Sigmoid colon (tissue), 6 donors: ENCODE measurements at regions not wholly inside any gene's neighbourhood (a gene's known extent, or its start where the extent isn't known, plus 50 kb on each side); places are given as distances from the start of the nearest gene placed in this dataset.

ENCODE experiments used
- DNase-seq: peaks from one replicate; pipeline ENCODE4 v3.0.0-alpha.2; 2019
- H3K27ac ChIP-seq, 4 donors: fragments of 200-600 bp; sonication (generic); one replicate each; pipeline ENCODE4 v1.5.1; 2016 to 2019; ENCODE audit warnings: mild to moderate bottlenecking in 1 of 4
- H3K27me3 ChIP-seq, 3 donors: fragments of 200-600 bp; sonication (generic); one replicate each; pipeline ENCODE4 v1.5.1; 2019; ENCODE audit warnings: mild to moderate bottlenecking in 1 of 3
- H3K36me3 ChIP-seq, 4 donors: fragments of 200-600 bp; sonication (generic); one replicate each; pipeline ENCODE4 v1.5.1; 2016 to 2019
- H3K4me1 ChIP-seq, 4 donors: fragments of 200-600 bp; sonication (generic); one replicate each; pipeline ENCODE4 v1.5.1; 2017 to 2019
- H3K4me3 ChIP-seq, 4 donors: fragments of 200-600 bp; sonication (generic); one replicate each; pipeline ENCODE4 v1.5.1; 2017 to 2019; ENCODE audit warnings: mild to moderate bottlenecking in 2 of 4, moderate library complexity in 1 of 4
- H3K9me3 ChIP-seq, 4 donors: fragments of 200-600 bp in 3 of 4; sonication (generic) in 3 of 4; one replicate each; pipeline versions ENCODE4 v1.5.1 to v1.6.1; 2013 to 2019
- EP300 ChIP-seq, 4 donors: sonication (generic); formaldehyde crosslinking; IDR thresholded peaks; one replicate each; pipeline ENCODE4 v1.6.1; 2017; ENCODE audit warnings: antibody characterized with exemption in 4 of 4
- POLR2A ChIP-seq, 2 donors: fragments of 450-650 bp; IDR thresholded peaks; one replicate each; pipeline ENCODE4 v1.6.1; 2016; ENCODE audit warnings: antibody characterized with exemption in 2 of 2, mild to moderate bottlenecking in 2 of 2, moderate library complexity in 2 of 2
- POLR2AphosphoS5 ChIP-seq, 4 donors: sonication (generic); formaldehyde crosslinking; IDR thresholded peaks; one replicate each; pipeline ENCODE4 v1.6.1; 2017; ENCODE audit warnings: antibody characterized with exemption in 4 of 4
- WGBS, 2 donors: extraction: QIAGEN DNeasy Blood & Tissue Kit; methylation state at CpG; one replicate each; pipeline ENCODE4 v1.1.7; 2013; 5-methylcytosine and 5-hydroxymethylcytosine counted together
- intact Hi-C: fragments of 100-400 bp; cut with DNase I; formaldehyde crosslinking; loops from one replicate; pipeline ENCODE4 v1.15.1; 2023
- TF ChIP-seq, protein P1 (sequence below), 4 experiments: fragments of 450-650 bp in 3 of 4; fragments of 200-600 bp in 1 of 4; IDR thresholded peaks; one replicate each; pipeline ENCODE4 v1.5.1; 2016 to 2019; ENCODE audit warnings: antibody characterized with exemption in 4 of 4, mild to moderate bottlenecking in 3 of 4, moderate library complexity in 2 of 4
- donor health status: healthy with polysubstance abuse.
- donor health status: healthy.

DNA sequence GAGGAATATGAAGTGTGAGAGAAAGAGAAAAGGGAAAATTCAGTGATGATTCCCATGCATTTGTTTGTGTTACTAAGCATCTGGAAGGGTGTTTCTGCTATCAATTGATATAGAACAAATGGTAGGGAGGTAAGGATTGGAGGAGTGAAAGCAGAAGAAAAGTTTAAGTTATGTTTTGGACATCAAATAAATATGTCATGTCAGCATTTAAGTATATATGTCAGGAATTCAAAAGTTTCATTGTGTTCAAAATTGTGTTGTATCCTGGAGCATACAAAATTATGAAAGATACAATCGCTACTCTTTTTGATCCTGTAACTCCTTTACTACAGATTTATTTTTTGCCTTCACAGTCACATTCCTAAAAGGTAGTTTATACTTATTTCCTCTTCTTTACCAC lies 885.8 kb downstream of the KCNA4 start:
- DNase-seq, result no peak
- Histone ChIP-seq H3K27me3 (no peaks in the 10 kb centered on the region), H3K27ac (no peak overlapping the region), H3K4me1 (no peaks in the 10 kb centered on the region), H3K4me3 (no peak overlapping the region), H3K36me3 (no peaks in the 10 kb centered on the region), H3K9me3 (no peaks in the 10 kb centered on the region)
- intact Hi-C loops, result no loop called here
- 92 to 93% methylated on average over 1 of the region's 1 CpG for WGBS, 2 donors
- TF ChIP-seq POLR2AphosphoS5 (IDR thresholded peaks at IDR 0.05) (no peak), POLR2A (IDR thresholded peaks at IDR 0.05) (no peak), EP300 (IDR thresholded peaks at IDR 0.05) (no peak)
- TF ChIP-seq, protein P1, sequence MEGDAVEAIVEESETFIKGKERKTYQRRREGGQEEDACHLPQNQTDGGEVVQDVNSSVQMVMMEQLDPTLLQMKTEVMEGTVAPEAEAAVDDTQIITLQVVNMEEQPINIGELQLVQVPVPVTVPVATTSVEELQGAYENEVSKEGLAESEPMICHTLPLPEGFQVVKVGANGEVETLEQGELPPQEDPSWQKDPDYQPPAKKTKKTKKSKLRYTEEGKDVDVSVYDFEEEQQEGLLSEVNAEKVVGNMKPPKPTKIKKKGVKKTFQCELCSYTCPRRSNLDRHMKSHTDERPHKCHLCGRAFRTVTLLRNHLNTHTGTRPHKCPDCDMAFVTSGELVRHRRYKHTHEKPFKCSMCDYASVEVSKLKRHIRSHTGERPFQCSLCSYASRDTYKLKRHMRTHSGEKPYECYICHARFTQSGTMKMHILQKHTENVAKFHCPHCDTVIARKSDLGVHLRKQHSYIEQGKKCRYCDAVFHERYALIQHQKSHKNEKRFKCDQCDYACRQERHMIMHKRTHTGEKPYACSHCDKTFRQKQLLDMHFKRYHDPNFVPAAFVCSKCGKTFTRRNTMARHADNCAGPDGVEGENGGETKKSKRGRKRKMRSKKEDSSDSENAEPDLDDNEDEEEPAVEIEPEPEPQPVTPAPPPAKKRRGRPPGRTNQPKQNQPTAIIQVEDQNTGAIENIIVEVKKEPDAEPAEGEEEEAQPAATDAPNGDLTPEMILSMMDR (IDR thresholded peaks at IDR 0.05), result no peak

DNA sequence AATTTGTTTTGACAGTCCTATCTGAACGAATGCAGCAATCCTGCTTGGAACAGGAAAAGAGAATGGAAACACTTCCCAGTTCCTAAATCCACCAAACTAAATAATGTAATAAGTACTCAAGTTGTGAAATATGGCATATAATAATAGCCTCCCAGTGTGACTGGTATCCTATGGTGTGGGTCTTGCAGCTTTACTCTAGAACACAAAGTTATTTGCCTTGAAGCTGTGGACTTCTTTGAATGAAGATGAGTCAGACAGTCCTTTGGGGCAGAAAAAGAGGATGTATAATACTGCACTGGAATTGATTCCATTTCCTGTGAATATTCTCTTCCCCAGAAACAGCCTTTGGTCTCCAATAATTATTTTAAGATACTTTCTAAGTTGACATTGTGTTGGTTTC lies 887.0 kb downstream of the KCNA4 start:
- H3K4me1 ChIP-seq, result no peaks in the 10 kb centered on the region
- WGBS, 2 donors, result 59 to 63% methylated on average over 1 of the region's 1 CpG
- TF ChIP-seq EP300 (IDR thresholded peaks at IDR 0.05) (no peak), POLR2AphosphoS5 (IDR thresholded peaks at IDR 0.05) (no peak), POLR2A (IDR thresholded peaks at IDR 0.05) (no peak)
- TF ChIP-seq, protein P1 (IDR thresholded peaks at IDR 0.05), result no peak
- no peak for DNase-seq
- H3K27me3 ChIP-seq, result no peaks in the 10 kb centered on the region
- no peak overlapping the region for H3K4me3 ChIP-seq
- H3K36me3 ChIP-seq, result no peaks in the 10 kb centered on the region
- H3K9me3 ChIP-seq, result no peaks in the 10 kb centered on the region
- H3K27ac ChIP-seq, result no peak overlapping the region
- intact Hi-C loops, result no loop called here

DNA sequence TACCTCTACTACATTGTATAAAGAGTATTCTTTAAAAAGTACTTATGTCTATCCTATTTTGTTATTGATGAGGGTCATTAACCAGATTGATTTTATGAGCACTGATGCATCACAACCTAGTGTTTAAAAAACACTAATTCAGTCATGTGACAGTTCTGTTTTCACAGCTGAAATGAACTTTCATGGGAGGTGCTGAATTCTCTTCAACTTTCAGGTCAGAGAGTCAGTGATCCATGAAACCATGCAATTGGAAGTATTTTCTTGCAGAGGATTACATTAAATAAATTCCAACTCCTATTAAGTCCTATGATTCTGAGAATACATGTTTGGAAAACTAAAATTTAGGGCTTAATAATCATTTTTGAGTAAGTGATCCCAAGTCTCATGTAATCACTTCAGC lies 889.4 kb downstream of the KCNA4 start:
- no peak for DNase-seq
- no peak overlapping the region for H3K27ac ChIP-seq
- no peaks in the 10 kb centered on the region for H3K36me3 ChIP-seq
- no peaks in the 10 kb centered on the region for H3K9me3 ChIP-seq
- TF ChIP-seq POLR2A (IDR thresholded peaks at IDR 0.05) (no peak), POLR2AphosphoS5 (IDR thresholded peaks at IDR 0.05) (no peak), EP300 (IDR thresholded peaks at IDR 0.05) (no peak)
- TF ChIP-seq, protein P1 (IDR thresholded peaks at IDR 0.05), result no peak
- intact Hi-C loops, result no loop called here
- H3K27me3 ChIP-seq, result no peaks in the 10 kb centered on the region
- H3K4me3 ChIP-seq, result no peak overlapping the region
- H3K4me1 ChIP-seq, result no peaks in the 10 kb centered on the region

DNA sequence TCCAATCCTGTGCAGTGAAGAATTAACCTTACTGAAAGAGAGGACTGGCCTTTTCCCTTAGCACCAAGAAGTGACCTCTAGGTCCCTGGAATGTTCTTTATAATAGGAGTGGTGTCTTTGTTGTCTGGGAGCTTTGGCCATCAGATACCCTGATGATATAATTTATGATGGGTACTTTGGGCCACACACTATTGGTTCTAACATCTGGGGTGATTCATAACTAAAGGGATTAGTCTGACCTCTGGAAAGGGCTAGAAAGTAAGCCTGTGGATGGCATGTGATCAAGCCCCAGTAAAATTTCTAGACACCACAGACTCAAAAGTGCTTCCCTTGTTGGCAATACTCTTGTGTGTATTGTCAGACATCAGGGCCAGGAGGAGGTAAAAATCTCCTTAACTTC lies 891.2 kb downstream of the KCNA4 start:
- Histone ChIP-seq H3K27ac (no peak overlapping the region), H3K36me3 (no peaks in the 10 kb centered on the region), H3K9me3 (no peaks in the 10 kb centered on the region), H3K27me3 (no peaks in the 10 kb centered on the region), H3K4me3 (no peak overlapping the region), H3K4me1 (peaks cover 0 to 1% (median under 1%) of the 10 kb centered on the region in 4 donors)
- intact Hi-C loops, result no loop called here
- no peak for DNase-seq
- TF ChIP-seq POLR2A (IDR thresholded peaks at IDR 0.05), result no peak
- no peak for TF ChIP-seq EP300 (IDR thresholded peaks at IDR 0.05)
- TF ChIP-seq, protein P1 (IDR thresholded peaks at IDR 0.05), result no peak
- TF ChIP-seq POLR2AphosphoS5 (IDR thresholded peaks at IDR 0.05), result no peak

DNA sequence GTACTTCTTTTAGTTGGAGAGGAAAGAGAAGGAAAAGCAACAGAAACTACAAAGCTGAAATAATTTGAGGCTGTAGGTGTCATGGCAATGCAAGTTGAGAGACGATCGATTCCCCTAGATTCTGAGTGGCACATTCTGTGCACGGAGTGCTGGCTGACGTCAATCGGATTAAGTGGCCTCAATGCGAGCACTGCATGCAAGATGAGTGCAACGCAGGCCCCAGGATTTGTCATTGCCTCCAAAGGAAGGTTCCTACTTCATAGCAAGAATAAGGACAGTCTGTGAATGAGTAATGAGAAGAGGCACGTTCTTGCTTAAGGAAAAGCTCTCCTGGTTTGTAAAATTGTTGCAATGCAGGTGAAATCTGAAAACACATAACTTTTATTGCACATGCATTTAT lies 892.4 kb downstream of the KCNA4 start:
- Histone ChIP-seq H3K36me3 (no peaks in the 10 kb centered on the region), H3K9me3 (no peaks in the 10 kb centered on the region), H3K4me3 (no peak overlapping the region), H3K27ac (no peak overlapping the region), H3K27me3 (no peaks in the 10 kb centered on the region), H3K4me1 (peaks cover 0 to 12% (median 8%) of the 10 kb centered on the region in 4 donors)
- intact Hi-C loops, result no loop called here
- no peak for TF ChIP-seq POLR2AphosphoS5 (IDR thresholded peaks at IDR 0.05)
- no peak for TF ChIP-seq EP300 (IDR thresholded peaks at IDR 0.05)
- TF ChIP-seq, protein P1 (IDR thresholded peaks at IDR 0.05), result no peak
- TF ChIP-seq POLR2A (IDR thresholded peaks at IDR 0.05), result no peak
- WGBS, 2 donors, result 89 to 90% methylated on average over 8 of the region's 8 CpGs
- no peak for DNase-seq
